WTC11 (cell line): ENCODE measurements at regions not wholly inside any gene's neighbourhood (a gene's known extent, or its start where the extent isn't known, plus 50 kb on each side); places are given as distances from the start of the nearest gene placed in this dataset.

Experiments used
- ATAC-seq: fragments of 200-7000 bp; cut with Tn5 transposase; 2 replicates; pipeline ENCODE4 v1.10.0; 2021; ENCODE audit warnings: mild to moderate bottlenecking, moderate library complexity
- CTCF ChIA-PET: fragments of 300-600 bp; sonication (Branson Sonifier 250); formaldehyde crosslinking; loops from one replicate; lab custom pipeline; 2021; ENCODE audit warnings: antibody characterized with exemption; lab: Charles Lee
- POLR2A ChIA-PET: fragments of 350-600 bp; sonication (Branson Sonifier 250); formaldehyde crosslinking; loops from one replicate; lab custom pipeline; 2021; ENCODE audit warnings: antibody characterized with exemption; lab: Charles Lee
- DNase-seq: peaks from one replicate; pipeline ENCODE4 v3.0.0; 2021; ENCODE audit warnings: low spot score
- H3K27ac Mint-ChIP-seq: 2 replicates; pipeline ENCODE4 v1.8.0; 2021; ENCODE audit warnings: mixed read lengths
- H3K27me3 Mint-ChIP-seq: 2 replicates; pipeline ENCODE4 v1.8.0; 2021; ENCODE audit warnings: low read depth, mild to moderate bottlenecking, moderate library complexity, mixed read lengths
- H3K36me3 Mint-ChIP-seq: 2 replicates; pipeline ENCODE4 v1.8.0; 2021; ENCODE audit warnings: mixed read lengths
- H3K4me1 Mint-ChIP-seq: 2 replicates; pipeline ENCODE4 v1.8.0; 2022; ENCODE audit warnings: mixed read lengths
- H3K4me3 Mint-ChIP-seq: 2 replicates; pipeline ENCODE4 v1.8.0; 2021; ENCODE audit warnings: mild to moderate bottlenecking, moderate library complexity, mixed read lengths
- H3K9me3 Mint-ChIP-seq: 2 replicates; pipeline ENCODE4 v1.8.0; 2021; ENCODE audit warnings: mixed read lengths
- ARID4B ChIP-seq: sonication (generic); formaldehyde crosslinking; IDR thresholded peaks from 2 replicates; pipeline ENCODE4 v1.8.0; 2023; ENCODE audit warnings: missing genetic modification reagents, mild to moderate bottlenecking, borderline replicate concordance
- ATF2 ChIP-seq: sonication (generic); formaldehyde crosslinking; IDR thresholded peaks from 2 replicates; pipeline ENCODE4 v1.8.1; 2022; ENCODE audit warnings: low read depth, missing genetic modification reagents, borderline replicate concordance
- ATF3 ChIP-seq: sonication (generic); formaldehyde crosslinking; conservative IDR thresholded peaks from 2 replicates; pipeline ENCODE4 v1.8.1; 2022; ENCODE audit warnings: mild to moderate bottlenecking, missing genetic modification reagents
- CREM ChIP-seq: sonication (generic); formaldehyde crosslinking; IDR thresholded peaks from 2 replicates; pipeline ENCODE4 v1.8.1; 2022; ENCODE audit warnings: mild to moderate bottlenecking, missing genetic modification reagents, moderate library complexity
- E2F4 ChIP-seq: sonication (generic); formaldehyde crosslinking; IDR thresholded peaks from 2 replicates; pipeline ENCODE4 v1.8.1; 2022; ENCODE audit warnings: low read depth, mild to moderate bottlenecking, moderate library complexity, missing genetic modification reagents, borderline replicate concordance
- ELF4 ChIP-seq: sonication (generic); formaldehyde crosslinking; IDR thresholded peaks from 2 replicates; pipeline ENCODE4 v1.8.1; 2022; ENCODE audit warnings: low read depth, mild to moderate bottlenecking, moderate library complexity, missing genetic modification reagents
- FOXP1 ChIP-seq: sonication (generic); formaldehyde crosslinking; IDR thresholded peaks from 2 replicates; pipeline ENCODE4 v1.8.0; 2022; ENCODE audit warnings: missing genetic modification reagents, mild to moderate bottlenecking, moderate library complexity, borderline replicate concordance
- GRHL2 ChIP-seq: fragments of 250-450 bp; sonication (Bioruptor Pico); IDR thresholded peaks from 2 replicates; pipeline ENCODE4 v1.8.0; 2022; ENCODE audit warnings: mild to moderate bottlenecking, moderate library complexity; ENCODE audit not compliant: insufficient replicate concordance, severe bottlenecking
- JUN ChIP-seq: sonication (generic); formaldehyde crosslinking; IDR thresholded peaks from 2 replicates; pipeline ENCODE4 v1.8.0; 2023; ENCODE audit warnings: mild to moderate bottlenecking, missing genetic modification reagents
- NFATC4 ChIP-seq: fragments of 250-450 bp; sonication (Bioruptor Pico); IDR thresholded peaks from 2 replicates; pipeline ENCODE4 v1.9.0; 2021; ENCODE audit warnings: mild to moderate bottlenecking
- NR1H2 ChIP-seq: sonication (generic); formaldehyde crosslinking; IDR thresholded peaks from 2 replicates; pipeline ENCODE4 v1.9.0; 2021; ENCODE audit warnings: mild to moderate bottlenecking, moderate library complexity, missing genetic modification reagents
- OVOL2 ChIP-seq: fragments of 250-450 bp; sonication (Bioruptor Pico); IDR thresholded peaks from 2 replicates; pipeline ENCODE4 v1.9.0; 2021; ENCODE audit warnings: mild to moderate bottlenecking, borderline replicate concordance
- RELA ChIP-seq: sonication (generic); formaldehyde crosslinking; IDR thresholded peaks from 2 replicates; pipeline ENCODE4 v1.8.1; 2022; ENCODE audit warnings: missing genetic modification reagents, mild to moderate bottlenecking, borderline replicate concordance
- SOX15 ChIP-seq: fragments of 250-450 bp; sonication (Bioruptor Pico); IDR thresholded peaks from 2 replicates; pipeline ENCODE4 v1.9.0; 2021; ENCODE audit warnings: mild to moderate bottlenecking
- TP53 ChIP-seq: sonication (generic); formaldehyde crosslinking; IDR thresholded peaks from 2 replicates; pipeline ENCODE4 v1.8.1; 2023; ENCODE audit warnings: mild to moderate bottlenecking, missing genetic modification reagents
- USF1 ChIP-seq: sonication (generic); formaldehyde crosslinking; IDR thresholded peaks from 2 replicates; pipeline ENCODE4 v1.8.0; 2022; ENCODE audit warnings: mild to moderate bottlenecking, missing genetic modification reagents
- USF2 ChIP-seq: sonication (generic); formaldehyde crosslinking; IDR thresholded peaks from 2 replicates; pipeline ENCODE4 v1.8.1; 2023; ENCODE audit warnings: mild to moderate bottlenecking, missing genetic modification reagents, moderate library complexity
- ZBTB21 ChIP-seq: sonication (generic); formaldehyde crosslinking; IDR thresholded peaks from 2 replicates; pipeline ENCODE4 v1.8.1; 2023; ENCODE audit warnings: mild to moderate bottlenecking, missing genetic modification reagents, borderline replicate concordance
- ZNF425 ChIP-seq: fragments of 250-450 bp; sonication (Bioruptor Pico); conservative IDR thresholded peaks from 2 replicates; pipeline ENCODE4 v1.9.0; 2021; ENCODE audit warnings: mild to moderate bottlenecking
- ZNF512 ChIP-seq: sonication (generic); formaldehyde crosslinking; IDR thresholded peaks from 2 replicates; pipeline ENCODE4 v1.8.1; 2022; ENCODE audit warnings: missing genetic modification reagents, borderline replicate concordance

GRCh38 chr1:195482137-195482536, 1126.1 kb downstream of the KCNT2 start (continued):
- TF ChIP-seq USF2 (no peak), E2F4 (CRISPR knock-in tag) (no peak), TP53 (CRISPR knock-in tag) (no peak)

- ChIA-PET CTCF (interaction anchor here (1.0 to 1.7 kb wide), 2 partner anchors 15 to 1180 kb away, joined by 4 to 6 read pairs; no protein-coding TSS in a partner anchor), POLR2A (no interaction called here)
- H3K4me3 Mint-ChIP-seq: no peak overlapping the region
- H3K36me3 Mint-ChIP-seq: peaks cover 2% of the 10 kb centered on the region; the same call in 1 of the 2 replicates
- peaks cover 11% of the 10 kb centered on the region for H3K4me1 Mint-ChIP-seq
- peak; percentile 95 for ATAC-seq
- peak; percentile 42 for DNase-seq
- H3K9me3 Mint-ChIP-seq: peaks cover 3% of the 10 kb centered on the region
- no peak for TF ChIP-seq ATF2 (CRISPR knock-in tag)
- TF ChIP-seq RELA (CRISPR knock-in tag): no peak
- no peak for TF ChIP-seq NFATC4 (CRISPR knock-in tag)
- TF ChIP-seq ELF4 (CRISPR knock-in tag): no peak
- no peak for TF ChIP-seq JUN (CRISPR knock-in tag)
- TF ChIP-seq NR1H2 (CRISPR knock-in tag): no peak
- no peak for TF ChIP-seq ZBTB21 (CRISPR knock-in tag)
- TF ChIP-seq USF1: no peak
- TF ChIP-seq GRHL2 (CRISPR knock-in tag): no peak
- no peak for TF ChIP-seq CREM
- TF ChIP-seq SOX15 (CRISPR knock-in tag): no peak
- TF ChIP-seq OVOL2 (CRISPR knock-in tag): no peak
- TF ChIP-seq ZNF512 (CRISPR knock-in tag): no peak
- no peak for TF ChIP-seq ATF3 (CRISPR knock-in tag)
- TF ChIP-seq ZNF425: no peak
- TF ChIP-seq ARID4B (CRISPR knock-in tag): no peak
- no peak for TF ChIP-seq FOXP1 (CRISPR knock-in tag)
- no peaks in the 10 kb centered on the region for H3K27me3 Mint-ChIP-seq
- peak overlapping the region; percentile 84; the same call in 1 of the 2 replicates for H3K27ac Mint-ChIP-seq
Measured at GRCh38 chr1:195481293-195481692, 1126.9 kb downstream of the KCNT2 start.
